ENCODE measurements at regions not wholly inside any gene's neighbourhood (a gene's known extent, or its start where the extent isn't known, plus 50 kb on each side); places are given as distances from the start of the nearest gene placed in this dataset.
"Not testable (repeated sequence)": the region's sequence is repeated elsewhere in the genome, so short reads cannot be mapped to it uniquely, and the experiment has no call there.

DNA sequence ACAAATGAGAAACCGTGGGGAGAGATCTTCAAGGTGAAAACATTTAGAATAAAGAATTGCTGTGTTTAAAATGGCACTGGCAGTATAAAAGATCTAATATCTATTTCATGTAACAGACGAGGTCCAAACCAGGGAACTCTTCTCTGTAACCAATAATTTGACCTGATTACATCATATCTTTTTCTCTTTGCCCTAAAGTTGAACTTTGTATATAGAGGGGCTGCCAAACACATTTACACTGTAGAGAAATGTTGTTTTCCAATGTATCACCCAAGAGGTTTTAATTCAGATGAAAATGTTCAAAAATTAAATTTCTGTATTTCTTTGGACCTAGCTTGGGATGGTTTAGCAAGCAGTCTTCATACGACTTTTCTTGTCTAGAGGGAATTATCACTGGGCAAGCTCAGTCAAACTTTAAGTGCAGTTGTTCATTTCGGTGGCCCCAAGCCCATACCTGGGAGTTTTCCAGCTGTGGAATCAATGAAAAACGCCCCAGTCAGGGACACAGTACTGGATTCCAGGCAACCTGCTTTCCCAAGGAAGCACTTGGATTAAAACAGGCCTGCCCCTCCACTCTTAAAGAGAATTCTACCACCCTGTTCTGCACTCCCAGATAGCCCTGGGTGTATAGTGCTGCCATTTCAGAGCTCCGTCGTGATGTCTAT, 208.5 kb upstream of the FN1 start:
- no peak for DNase-seq

DNA sequence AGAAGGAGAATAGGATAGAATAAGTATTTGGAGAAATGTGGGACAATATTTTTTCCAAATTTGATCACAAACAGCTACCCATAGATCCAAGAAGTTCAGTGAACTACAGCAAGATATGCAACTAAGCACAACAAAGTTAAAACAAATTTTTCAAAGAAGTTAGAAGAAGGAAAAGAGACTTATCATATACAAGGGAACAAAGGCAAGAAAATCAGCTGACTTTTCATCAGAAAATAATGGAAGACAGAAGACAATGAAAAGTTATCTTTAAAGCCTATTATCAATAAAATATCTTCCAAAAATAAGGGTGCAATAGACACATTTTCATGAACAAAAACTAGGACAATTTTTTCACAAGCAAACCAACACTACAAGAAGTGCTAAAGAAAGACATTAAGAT, 202.8 kb upstream of the FN1 start:
- DNase-seq = no peak

DNA sequence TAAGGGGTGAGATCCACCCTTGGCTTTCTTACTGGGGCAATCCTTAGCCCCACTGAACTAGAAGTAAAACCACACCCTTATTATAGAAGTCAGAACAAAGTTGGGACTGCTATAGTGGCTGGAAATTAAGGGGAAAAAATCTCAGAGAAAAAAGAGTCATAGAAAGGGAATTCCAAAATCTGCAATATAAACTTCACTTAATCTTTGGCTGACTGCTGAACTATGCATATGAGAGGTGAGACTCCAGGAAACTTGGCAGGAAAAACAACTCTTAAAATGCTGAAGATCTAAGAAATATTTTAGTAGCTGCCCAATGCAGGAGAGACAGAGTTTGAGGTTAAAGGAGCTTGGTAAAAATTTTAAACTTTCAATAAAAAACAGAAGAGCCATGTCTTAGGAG, 201.8 kb upstream of the FN1 start:
- no peak for DNase-seq

GRCh38 chr2:215636816-215637215, 200.9 kb upstream of the FN1 start:
- DNase-seq = no peak

- DNase-seq = no peak
Measured at GRCh38 chr2:215635788-215636139, 199.9 kb upstream of the FN1 start.

- no peak for DNase-seq
Measured at GRCh38 chr2:215635071-215635787, 199.4 kb upstream of the FN1 start.

- DNase-seq = no peak
Measured at GRCh38 chr2:215633360-215633759, 197.5 kb upstream of the FN1 start.

DNA sequence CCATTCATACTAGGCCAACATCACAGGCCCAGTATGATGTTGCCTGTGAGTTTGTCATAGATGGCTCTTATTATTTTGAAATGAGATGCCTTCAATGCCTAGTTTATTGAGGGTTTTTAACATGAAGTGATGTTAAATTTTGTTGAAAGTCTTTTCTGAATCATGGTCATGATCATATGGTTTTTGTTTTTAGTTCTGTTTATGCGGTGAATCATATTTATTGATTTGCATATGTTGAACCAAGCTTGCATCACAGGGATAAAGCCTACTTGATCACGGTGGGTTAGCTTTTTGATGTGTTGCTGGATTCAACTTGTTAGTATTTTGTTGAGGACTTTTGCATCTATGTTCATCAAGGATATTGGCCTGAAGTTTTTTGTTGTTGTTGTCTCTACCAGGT, 195.8 kb upstream of the FN1 start:
- DNase-seq = no peak

GRCh38 chr2:215630796-215631195, 194.9 kb upstream of the FN1 start:
- not testable (repeated sequence) for DNase-seq

DNA sequence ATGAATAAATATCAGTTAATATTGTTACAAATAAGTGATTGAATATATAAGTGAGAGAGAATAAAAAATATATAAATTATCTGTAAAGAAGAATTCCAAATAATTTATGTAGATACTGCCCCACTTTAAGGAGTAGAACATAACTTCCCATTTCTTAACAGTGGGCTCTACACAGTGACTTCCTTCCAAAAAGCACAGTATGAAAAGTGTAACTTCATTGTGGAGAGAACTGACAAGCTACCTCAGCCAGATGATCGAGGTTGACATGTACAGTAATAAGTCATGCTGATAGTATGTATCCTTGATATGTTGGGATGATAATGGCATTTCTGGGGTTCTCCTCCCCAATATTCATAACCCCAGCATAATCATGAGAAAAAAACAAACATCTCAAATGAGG, 191.9 kb upstream of the FN1 start:
- no peak for DNase-seq

DNA sequence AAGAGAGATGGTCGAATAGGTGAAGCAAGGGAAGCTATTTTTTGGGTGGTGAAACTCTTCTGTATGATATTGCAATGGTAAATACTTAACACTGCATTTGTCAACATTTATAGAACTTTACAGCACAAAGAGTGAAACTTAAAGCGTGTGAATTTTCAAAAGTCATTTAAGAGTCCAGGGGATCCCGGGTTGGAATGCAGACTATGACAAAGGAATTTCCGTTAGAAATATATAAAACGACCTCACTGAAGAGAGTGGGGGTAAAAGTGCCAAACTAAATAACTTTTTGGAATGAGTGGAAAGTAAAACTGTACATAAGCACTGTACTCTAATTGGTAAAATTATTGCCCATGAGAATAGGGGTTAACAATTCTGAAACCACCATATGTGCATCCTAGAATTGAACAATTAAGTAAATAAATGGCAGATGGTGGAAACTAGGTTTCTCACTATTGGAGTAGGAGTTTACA, 191.0 kb upstream of the FN1 start:
- no peak for DNase-seq

DNA sequence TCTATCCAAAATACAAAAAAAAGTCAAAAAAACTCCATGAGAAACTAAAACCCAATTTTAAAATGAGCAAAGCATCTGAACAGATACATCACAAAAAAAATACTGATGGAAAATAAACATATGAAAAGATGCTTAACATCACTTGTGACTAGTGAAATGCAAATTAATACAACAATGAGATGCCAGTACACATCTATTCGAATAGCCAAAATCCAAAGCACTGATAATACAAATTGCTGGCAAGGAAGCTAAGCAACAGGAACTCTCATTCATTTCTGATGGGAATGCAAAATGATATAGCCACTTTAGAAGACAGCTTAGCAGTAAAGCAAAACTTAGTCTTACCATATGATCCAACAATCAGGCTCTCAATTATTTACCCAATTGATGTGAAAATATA, 190.2 kb upstream of the FN1 start:
- DNase-seq = no peak

- DNase-seq = no peak
Measured at GRCh38 chr2:215625207-215625606, 189.3 kb upstream of the FN1 start.

GRCh38 chr2:215624423-215624829, 188.6 kb upstream of the FN1 start:
- DNase-seq = no peak

- DNase-seq = no peak
Measured at GRCh38 chr2:215622837-215623236, 187.0 kb upstream of the FN1 start.

DNA sequence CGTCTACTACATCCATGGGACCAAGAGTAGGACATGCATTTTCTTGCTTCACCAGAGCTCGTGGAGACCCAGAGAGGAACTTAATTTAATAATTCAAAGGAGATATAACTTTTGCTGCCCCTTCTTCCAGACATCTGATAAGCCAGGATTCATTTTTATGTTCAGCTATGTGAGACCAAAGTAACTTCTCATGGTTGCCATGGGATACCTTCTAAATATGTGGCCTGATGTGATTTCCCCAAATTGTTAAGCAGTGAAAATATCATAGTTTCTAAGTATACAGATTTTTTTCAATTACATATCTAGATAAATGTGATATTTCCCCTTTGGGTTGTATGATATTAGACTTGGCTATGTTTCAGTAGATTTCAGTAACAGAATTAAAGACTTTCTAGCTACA, 185.5 kb upstream of the FN1 start:
- DNase-seq = no peak

- no peak for DNase-seq
Measured at GRCh38 chr2:215620528-215620927, 184.7 kb upstream of the FN1 start.

- no peak for DNase-seq
Measured at GRCh38 chr2:215619989-215620388, 184.1 kb upstream of the FN1 start.

DNA sequence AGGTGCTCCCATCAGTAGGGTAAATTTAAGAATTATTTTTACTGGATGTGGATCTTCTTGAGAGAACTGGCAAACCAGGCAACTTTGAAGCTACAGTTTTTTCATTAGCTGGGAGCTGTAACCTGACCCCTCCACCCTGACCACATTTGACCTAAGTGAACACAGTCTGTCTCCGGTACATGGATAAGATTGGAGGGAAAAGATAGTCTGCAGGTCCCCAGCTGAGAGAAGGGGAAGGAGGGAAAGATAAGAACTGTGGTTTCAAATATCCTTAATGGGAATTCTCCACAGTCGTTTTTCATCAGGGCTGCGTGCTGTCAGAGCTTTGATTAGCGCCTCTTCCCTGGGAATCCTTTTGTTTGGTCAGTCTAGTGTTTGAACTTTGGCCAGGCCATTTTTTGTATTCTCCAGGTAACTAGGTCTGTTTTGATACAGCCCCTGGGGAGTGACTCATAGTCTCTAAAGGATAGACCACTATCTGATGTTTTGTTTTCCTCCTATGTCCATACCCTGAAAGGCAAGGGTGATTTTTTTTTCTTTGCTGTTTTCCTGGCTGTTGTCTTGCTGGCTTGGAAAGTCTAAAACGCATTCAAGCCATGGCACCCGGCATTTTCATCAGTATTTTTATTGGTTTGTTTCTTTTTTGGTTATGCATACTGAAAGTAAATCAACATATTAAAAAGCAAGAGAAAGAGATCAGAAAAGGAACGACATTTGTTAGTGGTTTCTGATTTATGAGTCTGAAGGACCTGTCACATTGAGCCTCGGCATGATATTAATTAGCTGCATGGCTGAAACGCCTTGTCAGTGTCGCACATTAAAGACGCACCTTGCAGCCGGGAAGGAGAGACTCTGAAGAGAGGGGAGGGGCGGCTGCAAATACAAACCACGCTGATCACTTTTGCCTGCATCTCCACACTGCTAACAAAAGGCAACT, 183.4 kb upstream of the FN1 start:
- no peak for DNase-seq

DNA sequence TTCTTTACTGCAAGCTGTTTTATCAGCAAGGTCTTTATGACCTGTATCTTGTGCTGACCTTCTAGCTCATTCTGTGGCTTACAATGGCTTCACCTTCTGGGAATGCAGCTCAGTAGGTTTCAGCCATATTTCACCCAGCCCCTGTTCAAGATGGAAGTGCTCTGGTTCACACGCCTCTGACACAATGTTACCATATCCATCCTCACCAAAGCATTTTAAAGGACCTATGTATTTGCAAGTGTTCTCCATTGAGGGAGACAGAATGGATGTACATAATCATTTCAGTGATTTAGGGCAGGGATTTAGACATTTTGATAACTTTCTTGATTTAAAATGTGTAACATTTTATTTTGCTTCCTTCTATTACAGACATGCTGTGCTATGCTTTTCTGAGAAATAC, 182.3 kb upstream of the FN1 start:
- no peak for DNase-seq

- DNase-seq = no peak
Measured at GRCh38 chr2:215617060-215617824, 181.4 kb upstream of the FN1 start.

GRCh38 chr2:215615803-215616174, 179.9 kb upstream of the FN1 start:
- no peak for DNase-seq

Measured in activated effector memory CD4-positive, alpha-beta T cell treated with anti-CD3 and anti-CD28 coated beads, Interleukin-2, amount 50 U/mL, for 16 hours (primary cell).